DOHH2 (cell line): ENCODE measurements at regions not wholly inside any gene's neighbourhood (a gene's known extent, or its start where the extent isn't known, plus 50 kb on each side); places are given as distances from the start of the nearest gene placed in this dataset.

Source experiments
- H3F3A ChIP-seq: fragments of 200-600 bp; sonication (generic), shearing (Covaris generic); 2 replicates; pipeline ENCODE4 v1.6.0; 2016; ENCODE audit warnings: antibody characterized with exemption, mild to moderate bottlenecking; ENCODE audit not compliant: control insufficient read depth, insufficient read depth
- H3K27ac ChIP-seq: fragments of 200-600 bp; sonication (generic); 2 replicates; pipeline ENCODE4 v1.5.1; 2014; ENCODE audit warnings: low read depth, mild to moderate bottlenecking, low read length, moderate library complexity
- H3K27me3 ChIP-seq: fragments of 200-600 bp; sonication (generic); 2 replicates; pipeline ENCODE4 v1.6.1; 2014; ENCODE audit warnings: mild to moderate bottlenecking, low read length, mixed read lengths; ENCODE audit not compliant: control insufficient read depth
- H3K36me3 ChIP-seq: fragments of 200-600 bp; sonication (generic); 2 replicates; pipeline ENCODE4 v1.6.1; 2014; ENCODE audit warnings: mild to moderate bottlenecking, low read length, moderate library complexity, mixed read lengths; ENCODE audit not compliant: control insufficient read depth
- H3K4me1 ChIP-seq: fragments of 200-600 bp; sonication (generic); 2 replicates; pipeline ENCODE4 v1.6.1; 2014; ENCODE audit warnings: mild to moderate bottlenecking, low read length, mixed read lengths; ENCODE audit not compliant: control insufficient read depth
- H3K4me2 ChIP-seq: fragments of 200-600 bp; sonication (generic); 2 replicates; pipeline ENCODE4 v1.6.0; 2014; ENCODE audit warnings: mild to moderate bottlenecking, low read length, moderate library complexity
- H3K4me3 ChIP-seq: fragments of 200-600 bp; sonication (generic); 2 replicates; pipeline ENCODE4 v1.5.1; 2014; ENCODE audit warnings: mild to moderate bottlenecking, low read length, mixed read lengths
- H3K79me2 ChIP-seq: fragments of 200-600 bp; sonication (generic); 2 replicates; pipeline ENCODE4 v1.6.1; 2014; ENCODE audit warnings: mild to moderate bottlenecking, low read length, mixed read lengths; ENCODE audit not compliant: control insufficient read depth
- H3K9me2 ChIP-seq: fragments of 200-600 bp; sonication (generic); replicated peaks from 2 replicates; pipeline ENCODE4 v1.6.1; 2014; ENCODE audit warnings: mild to moderate bottlenecking, low read length, mixed read lengths; ENCODE audit not compliant: control insufficient read depth
- H3K9me3 ChIP-seq: fragments of 200-600 bp; sonication (generic); 2 replicates; pipeline ENCODE4 v1.6.1; 2014; ENCODE audit warnings: antibody characterized with exemption, low read length, mixed read lengths; ENCODE audit not compliant: control insufficient read depth, insufficient read depth
- H4K20me1 ChIP-seq: fragments of 200-600 bp; sonication (generic); 2 replicates; pipeline ENCODE4 v1.6.0; 2014; ENCODE audit warnings: low read depth, mild to moderate bottlenecking, antibody characterized with exemption, low read length, moderate library complexity; ENCODE audit not compliant: control insufficient read depth, insufficient read depth
- CTCF ChIP-seq: fragments of 200-600 bp; sonication (generic); IDR thresholded peaks from one replicate; pipeline ENCODE4 v1.5.1; 2014; ENCODE audit warnings: antibody characterized with exemption, mild to moderate bottlenecking, low read depth, low read length; ENCODE audit not compliant: poor library complexity, severe bottlenecking
- EZH2phosphoT487 ChIP-seq: fragments of 200-600 bp; sonication (generic); IDR thresholded peaks from 2 replicates; pipeline ENCODE4 v1.6.1; 2017; ENCODE audit warnings: borderline replicate concordance, mild to moderate bottlenecking, antibody characterized with exemption, low read length, moderate library complexity, mixed read lengths

- Histone ChIP-seq H3K79me2 (no peaks in the 10 kb centered on the region), H3K27me3 (no peaks in the 10 kb centered on the region), H3K4me2 (no peak overlapping the region), H3K9me2 (no peaks in the 10 kb centered on the region), H3F3A (no peaks in the 10 kb centered on the region), H4K20me1 (no peaks in the 10 kb centered on the region), H3K9me3 (no peaks in the 10 kb centered on the region), H3K36me3 (no peaks in the 10 kb centered on the region), H3K4me3 (no peak overlapping the region), H3K27ac (no peak overlapping the region), H3K4me1 (peaks cover 27% of the 10 kb centered on the region)
- TF ChIP-seq EZH2phosphoT487 (no peak), CTCF (no peak)
Observed at GRCh38 chr5:124440471-124440870, 306.0 kb downstream of the ZNF608 start.

- Histone ChIP-seq H3K9me3 (no peaks in the 10 kb centered on the region), H3F3A (no peaks in the 10 kb centered on the region), H3K36me3 (no peaks in the 10 kb centered on the region), H3K27me3 (no peaks in the 10 kb centered on the region), H3K79me2 (no peaks in the 10 kb centered on the region), H3K9me2 (no peaks in the 10 kb centered on the region), H4K20me1 (no peaks in the 10 kb centered on the region), H3K4me1 (peaks cover 22% of the 10 kb centered on the region), H3K4me2 (no peak overlapping the region), H3K27ac (no peak overlapping the region), H3K4me3 (no peak overlapping the region)
- TF ChIP-seq EZH2phosphoT487 (no peak), CTCF (no peak)
Observed at GRCh38 chr5:124439609-124440008, 306.8 kb downstream of the ZNF608 start.

- TF ChIP-seq CTCF (no peak), EZH2phosphoT487 (no peak)
- H4K20me1 ChIP-seq, result no peaks in the 10 kb centered on the region
- no peaks in the 10 kb centered on the region for H3K79me2 ChIP-seq
- peak overlapping the region; percentile 17 for H3K4me2 ChIP-seq
- H3K9me3 ChIP-seq, result peaks cover 5% of the 10 kb centered on the region; the same call in 1 of the 2 replicates
- no peaks in the 10 kb centered on the region for H3F3A ChIP-seq
- H3K36me3 ChIP-seq, result no peaks in the 10 kb centered on the region
- H3K4me1 ChIP-seq, result peaks cover 16% of the 10 kb centered on the region
- H3K4me3 ChIP-seq, result no peak overlapping the region; the same call in 1 of the 2 replicates
- H3K27me3 ChIP-seq, result no peaks in the 10 kb centered on the region
- no peaks in the 10 kb centered on the region for H3K9me2 ChIP-seq
- no peak overlapping the region for H3K27ac ChIP-seq
Observed at GRCh38 chr5:124438903-124439281, 307.5 kb downstream of the ZNF608 start.
